ENCODE measurements at regions not wholly inside any gene's neighbourhood (a gene's known extent, or its start where the extent isn't known, plus 50 kb on each side); places are given as distances from the start of the nearest gene placed in this dataset.

GRCh38 chr13:33381180-33381579 is 95.6 kb upstream of the STARD13 start:
- no peak for TF ChIP-seq POLR2A (IDR thresholded peaks at IDR 0.05; ENCODE audit: low read depth, low read length)
- TF ChIP-seq CHD1 (IDR thresholded peaks at IDR 0.05; ENCODE audit: low read depth, low read length) = no peak
- TF ChIP-seq, protein P1, sequence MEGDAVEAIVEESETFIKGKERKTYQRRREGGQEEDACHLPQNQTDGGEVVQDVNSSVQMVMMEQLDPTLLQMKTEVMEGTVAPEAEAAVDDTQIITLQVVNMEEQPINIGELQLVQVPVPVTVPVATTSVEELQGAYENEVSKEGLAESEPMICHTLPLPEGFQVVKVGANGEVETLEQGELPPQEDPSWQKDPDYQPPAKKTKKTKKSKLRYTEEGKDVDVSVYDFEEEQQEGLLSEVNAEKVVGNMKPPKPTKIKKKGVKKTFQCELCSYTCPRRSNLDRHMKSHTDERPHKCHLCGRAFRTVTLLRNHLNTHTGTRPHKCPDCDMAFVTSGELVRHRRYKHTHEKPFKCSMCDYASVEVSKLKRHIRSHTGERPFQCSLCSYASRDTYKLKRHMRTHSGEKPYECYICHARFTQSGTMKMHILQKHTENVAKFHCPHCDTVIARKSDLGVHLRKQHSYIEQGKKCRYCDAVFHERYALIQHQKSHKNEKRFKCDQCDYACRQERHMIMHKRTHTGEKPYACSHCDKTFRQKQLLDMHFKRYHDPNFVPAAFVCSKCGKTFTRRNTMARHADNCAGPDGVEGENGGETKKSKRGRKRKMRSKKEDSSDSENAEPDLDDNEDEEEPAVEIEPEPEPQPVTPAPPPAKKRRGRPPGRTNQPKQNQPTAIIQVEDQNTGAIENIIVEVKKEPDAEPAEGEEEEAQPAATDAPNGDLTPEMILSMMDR (conservative IDR thresholded peaks at IDR 0.05; ENCODE audit: low read depth, low read length) = no peak
- TF ChIP-seq, protein P2, sequence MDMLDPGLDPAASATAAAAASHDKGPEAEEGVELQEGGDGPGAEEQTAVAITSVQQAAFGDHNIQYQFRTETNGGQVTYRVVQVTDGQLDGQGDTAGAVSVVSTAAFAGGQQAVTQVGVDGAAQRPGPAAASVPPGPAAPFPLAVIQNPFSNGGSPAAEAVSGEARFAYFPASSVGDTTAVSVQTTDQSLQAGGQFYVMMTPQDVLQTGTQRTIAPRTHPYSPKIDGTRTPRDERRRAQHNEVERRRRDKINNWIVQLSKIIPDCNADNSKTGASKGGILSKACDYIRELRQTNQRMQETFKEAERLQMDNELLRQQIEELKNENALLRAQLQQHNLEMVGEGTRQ (IDR thresholded peaks at IDR 0.05; ENCODE audit: low read depth, low read length) = no peak
- TF ChIP-seq RFX5 (IDR thresholded peaks at IDR 0.05; ENCODE audit: low read depth, low read length) = no peak

Measured in IMR-90 (cell line).